CD4-positive, alpha-beta T cell (primary cell): ENCODE measurements at regions not wholly inside any gene's neighbourhood (a gene's known extent, or its start where the extent isn't known, plus 50 kb on each side); places are given as distances from the start of the nearest gene placed in this dataset.
"Not testable (repeated sequence)": the region's sequence is repeated elsewhere in the genome, so short reads cannot be mapped to it uniquely, and the experiment has no call there.

Source experiments
- ATAC-seq: fragments of 200-7000 bp; cut with Tn5 transposase; one replicate; pipeline ENCODE4 v1.10.0; 2022; ENCODE audit warnings: mild to moderate bottlenecking; ENCODE audit not compliant: poor library complexity
- CTCF ChIA-PET: fragments of 350-600 bp; sonication (Branson Sonifier 250); formaldehyde crosslinking; loops from one replicate; lab custom pipeline; 2021; ENCODE audit warnings: antibody characterized with exemption, inconsistent platforms; lab: Charles Lee
- POLR2A ChIA-PET: fragments of 350-600 bp; sonication (Branson Sonifier 250); formaldehyde crosslinking; loops from one replicate; lab custom pipeline; 2021; ENCODE audit warnings: antibody characterized with exemption, inconsistent platforms; lab: Charles Lee
- DNase-seq, 14 experiments: peaks; one replicate each; pipeline ENCODE4 v3.0.0-alpha.2; 2013 to 2020; ENCODE audit warnings: mixed read lengths in 2 of 14
- H3K27ac ChIP-seq, 2 donors: one replicate each; pipeline versions ENCODE4 v1.5.1 to v1.7.0; 2013; ENCODE audit warnings: low read length in 2 of 2, low read depth in 1 of 2, mild to moderate bottlenecking in 1 of 2
- H3K27me3 ChIP-seq, 2 experiments: 1 replicate in 1 of 2; 2 replicates in 1 of 2; pipeline versions ENCODE4 v1.6.1 to v1.7.0; 2013; ENCODE audit warnings: low read length in 2 of 2, control low read depth in 1 of 2, mild to moderate bottlenecking in 1 of 2, moderate library complexity in 1 of 2; ENCODE audit not compliant: insufficient read depth in 2 of 2, control insufficient read depth in 1 of 2
- H3K36me3 ChIP-seq: one replicate; pipeline ENCODE4 v1.6.1; 2013; ENCODE audit warnings: low read length, control low read depth; ENCODE audit not compliant: insufficient read depth
- H3K4me1 ChIP-seq: one replicate; pipeline ENCODE4 v1.6.1; 2013; ENCODE audit warnings: low read length, control low read depth; ENCODE audit not compliant: insufficient read depth
- H3K4me3 ChIP-seq: one replicate; pipeline ENCODE4 v1.5.1; 2013; ENCODE audit warnings: mild to moderate bottlenecking, low read length, moderate library complexity
- H3K9me3 ChIP-seq, 2 experiments: 1 replicate in 1 of 2; 2 replicates in 1 of 2; pipeline versions ENCODE4 v1.6.1 to v1.7.0; 2013; ENCODE audit warnings: low read length in 2 of 2, mild to moderate bottlenecking in 2 of 2, control low read depth in 1 of 2, moderate library complexity in 1 of 2; ENCODE audit not compliant: control insufficient read depth in 1 of 2, insufficient read depth in 1 of 2
- H3K27ac Mint-ChIP-seq: one replicate; pipeline ENCODE4 v1.8.0; 2020; ENCODE audit warnings: mixed read lengths
- H3K27me3 Mint-ChIP-seq: one replicate; pipeline ENCODE4 v1.8.0; 2021; ENCODE audit warnings: mixed read lengths
- H3K36me3 Mint-ChIP-seq: one replicate; pipeline ENCODE4 v1.8.0; 2021; ENCODE audit warnings: low read depth, mixed read lengths
- H3K4me1 Mint-ChIP-seq: one replicate; pipeline ENCODE4 v1.8.0; 2021; ENCODE audit warnings: low read depth, mixed read lengths
- H3K4me3 Mint-ChIP-seq: one replicate; pipeline ENCODE4 v1.8.0; 2020; ENCODE audit warnings: mild to moderate bottlenecking, mixed read lengths
- H3K9me3 Mint-ChIP-seq: one replicate; pipeline ENCODE4 v1.8.0; 2020; ENCODE audit warnings: mixed read lengths
- CTCF ChIP-seq: fragments of 200-600 bp; IDR thresholded peaks from one replicate; pipeline ENCODE4 v1.8.0; 2022; ENCODE audit warnings: antibody characterized with exemption, mild to moderate bottlenecking
- intact Hi-C, 2 experiments: fragments of 100-400 bp; cut with DNase I in 1 of 2; cut with micrococcal nuclease in 1 of 2; formaldehyde crosslinking; loops; one replicate each; pipeline versions ENCODE4 v1.15.1 to v1.9.0; 2023 to 2025; cut with DNase I, micrococcal nuclease

- no peak overlapping the region for H3K4me3 ChIP-seq
- H3K4me1 ChIP-seq = no peaks in the 10 kb centered on the region
- no peak overlapping the region for H3K27ac ChIP-seq
- H3K27ac Mint-ChIP-seq = no peak overlapping the region
- no peak for TF ChIP-seq CTCF
- H3K9me3 ChIP-seq = no peaks in the 10 kb centered on the region
- H3K4me1 Mint-ChIP-seq = no peaks in the 10 kb centered on the region
- H3K4me3 Mint-ChIP-seq = no peak overlapping the region
- no peaks in the 10 kb centered on the region for H3K27me3 ChIP-seq
- H3K9me3 Mint-ChIP-seq = no peaks in the 10 kb centered on the region
- CTCF ChIA-PET = no interaction called here
- no peaks in the 10 kb centered on the region for H3K36me3 Mint-ChIP-seq
- intact Hi-C loops = no loop called here
- H3K27me3 Mint-ChIP-seq = peaks cover 5% of the 10 kb centered on the region
- H3K36me3 ChIP-seq = no peaks in the 10 kb centered on the region
- POLR2A ChIA-PET = no interaction called here
- no peak for DNase-seq
- ATAC-seq = no peak
Observed at GRCh38 chr20:19921284-19921793, 95.8 kb upstream of the NAA20 start.

- CTCF ChIA-PET, ATAC-seq, DNase-seq, H3K4me3 Mint-ChIP-seq, H3K27me3 ChIP-seq, H3K4me3 ChIP-seq, H3K9me3 ChIP-seq, H3K27ac Mint-ChIP-seq, H3K27me3 Mint-ChIP-seq, H3K4me1 Mint-ChIP-seq, H3K36me3 ChIP-seq, H3K4me1 ChIP-seq, H3K36me3 Mint-ChIP-seq, POLR2A ChIA-PET, H3K9me3 Mint-ChIP-seq, H3K27ac ChIP-seq, intact Hi-C loops: not testable (repeated sequence)
Observed at GRCh38 chr20:19921829-19922228, 95.3 kb upstream of the NAA20 start.

GRCh38 chr20:19922716-19923115, 94.4 kb upstream of the NAA20 start:
- no peak overlapping the region for H3K27ac Mint-ChIP-seq
- DNase-seq = no peak
- Histone ChIP-seq H3K27me3 (no peaks in the 10 kb centered on the region), H3K4me3 (no peak overlapping the region), H3K36me3 (no peaks in the 10 kb centered on the region), H3K9me3 (no peaks in the 10 kb centered on the region), H3K4me1 (no peaks in the 10 kb centered on the region), H3K27ac (no peak overlapping the region)
- POLR2A ChIA-PET = no interaction called here
- H3K9me3 Mint-ChIP-seq = no peaks in the 10 kb centered on the region
- no peak for ATAC-seq
- no peaks in the 10 kb centered on the region for H3K36me3 Mint-ChIP-seq
- no peak for TF ChIP-seq CTCF
- no peak overlapping the region for H3K4me3 Mint-ChIP-seq
- peaks cover 5% of the 10 kb centered on the region for H3K27me3 Mint-ChIP-seq
- CTCF ChIA-PET = no interaction called here
- intact Hi-C loops = no loop called here
- no peaks in the 10 kb centered on the region for H3K4me1 Mint-ChIP-seq

GRCh38 chr20:19923762-19924161, 93.4 kb upstream of the NAA20 start:
- no peak overlapping the region for H3K27ac Mint-ChIP-seq
- no peaks in the 10 kb centered on the region for H3K9me3 ChIP-seq
- H3K27me3 Mint-ChIP-seq = peaks cover 5% of the 10 kb centered on the region
- no peaks in the 10 kb centered on the region for H3K36me3 Mint-ChIP-seq
- ATAC-seq (no peak), DNase-seq (no peak)
- H3K4me3 ChIP-seq = no peak overlapping the region
- no peak overlapping the region for H3K27ac ChIP-seq
- TF ChIP-seq CTCF = no peak
- intact Hi-C loops = no loop called here
- no peaks in the 10 kb centered on the region for H3K36me3 ChIP-seq
- no peaks in the 10 kb centered on the region for H3K27me3 ChIP-seq
- H3K4me1 Mint-ChIP-seq = no peaks in the 10 kb centered on the region
- H3K4me3 Mint-ChIP-seq = no peak overlapping the region
- CTCF ChIA-PET = no interaction called here
- no peaks in the 10 kb centered on the region for H3K4me1 ChIP-seq
- POLR2A ChIA-PET = no interaction called here
- H3K9me3 Mint-ChIP-seq = no peaks in the 10 kb centered on the region
